ENCODE measurements at regions not wholly inside any gene's neighbourhood (a gene's known extent, or its start where the extent isn't known, plus 50 kb on each side); places are given as distances from the start of the nearest gene placed in this dataset.

DNA sequence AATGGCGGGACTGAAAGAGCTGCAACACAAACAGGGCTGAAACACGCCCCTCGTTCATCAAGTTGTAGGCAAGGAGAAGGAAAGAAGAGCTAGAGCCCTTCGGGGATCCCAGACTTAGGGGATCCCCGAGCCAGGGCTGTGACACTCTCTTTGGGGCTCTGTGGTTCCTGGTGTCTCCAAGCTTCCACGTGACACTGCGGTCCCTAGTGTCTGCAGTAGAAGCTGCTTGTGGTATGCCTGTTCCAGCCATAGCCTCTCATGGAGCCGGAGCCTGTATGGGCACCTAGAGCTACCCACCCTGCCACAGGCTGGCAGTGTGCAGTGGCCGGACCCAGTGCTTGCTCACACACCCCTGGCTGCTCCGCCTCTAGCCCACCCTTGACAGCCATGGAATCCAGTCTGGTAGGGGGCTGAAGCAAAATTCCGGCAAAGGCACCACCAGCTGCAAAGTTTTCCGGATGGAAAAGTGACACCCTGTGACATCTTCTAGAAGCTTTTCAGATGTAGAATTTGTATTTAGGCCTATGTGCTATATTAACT lies 1439.6 kb upstream of the ACO1 start:
- no peak for TF ChIP-seq CTCF (conservative IDR thresholded peaks at IDR 0.05; ENCODE audit: control insufficient read depth, insufficient read depth, low read depth, low read length)
- no peak overlapping the region for H3K4me3 ChIP-seq (ENCODE audit: control insufficient read depth, low read depth, low read length)
- DNase-seq (ENCODE audit: low read depth) = no peak

GRCh38 chr9:30964332-30964731 lies 1420.1 kb upstream of the ACO1 start:
- H3K4me3 ChIP-seq (ENCODE audit: control insufficient read depth, low read depth, low read length) = no peak overlapping the region
- no peak for DNase-seq (ENCODE audit: low read depth)
- TF ChIP-seq CTCF (conservative IDR thresholded peaks at IDR 0.05; ENCODE audit: control insufficient read depth, insufficient read depth, low read depth, low read length) = no peak

GRCh38 chr9:30967476-30967875 lies 1417.0 kb upstream of the ACO1 start:
- DNase-seq (ENCODE audit: low read depth) = no peak
- no peak for TF ChIP-seq CTCF (conservative IDR thresholded peaks at IDR 0.05; ENCODE audit: control insufficient read depth, insufficient read depth, low read depth, low read length)
- H3K4me3 ChIP-seq (ENCODE audit: control insufficient read depth, low read depth, low read length) = no peak overlapping the region

GRCh38 chr9:30970186-30970585 lies 1414.3 kb upstream of the ACO1 start:
- DNase-seq (ENCODE audit: low read depth) = no peak
- no peak for TF ChIP-seq CTCF (conservative IDR thresholded peaks at IDR 0.05; ENCODE audit: control insufficient read depth, insufficient read depth, low read depth, low read length)
- H3K4me3 ChIP-seq (ENCODE audit: control insufficient read depth, low read depth, low read length) = no peak overlapping the region

GRCh38 chr9:30970812-30971211 lies 1413.6 kb upstream of the ACO1 start:
- no peak for TF ChIP-seq CTCF (conservative IDR thresholded peaks at IDR 0.05; ENCODE audit: control insufficient read depth, insufficient read depth, low read depth, low read length)
- DNase-seq (ENCODE audit: low read depth) = no peak
- no peak overlapping the region for H3K4me3 ChIP-seq (ENCODE audit: control insufficient read depth, low read depth, low read length)

DNA sequence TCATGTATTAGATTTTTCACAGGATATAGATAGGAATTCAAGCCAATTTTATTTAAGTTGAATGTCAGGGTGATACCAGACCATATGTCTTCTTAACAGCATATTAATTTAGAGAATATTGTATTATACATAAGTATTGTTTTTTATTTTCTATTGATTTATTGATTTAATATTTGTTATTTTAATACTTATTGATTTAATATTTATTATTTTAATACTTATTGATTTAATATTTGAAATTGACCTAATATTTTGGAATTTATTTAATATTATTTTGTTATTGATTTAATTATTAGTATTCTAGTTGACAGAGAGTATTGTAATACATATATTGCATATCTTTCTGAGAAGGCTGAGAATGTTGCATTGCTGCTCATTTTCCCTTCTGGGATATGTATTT lies 1411.8 kb upstream of the ACO1 start:
- no peak for DNase-seq (ENCODE audit: low read depth)
- TF ChIP-seq CTCF (conservative IDR thresholded peaks at IDR 0.05; ENCODE audit: control insufficient read depth, insufficient read depth, low read depth, low read length) = no peak
- H3K4me3 ChIP-seq (ENCODE audit: control insufficient read depth, low read depth, low read length) = no peak overlapping the region

DNA sequence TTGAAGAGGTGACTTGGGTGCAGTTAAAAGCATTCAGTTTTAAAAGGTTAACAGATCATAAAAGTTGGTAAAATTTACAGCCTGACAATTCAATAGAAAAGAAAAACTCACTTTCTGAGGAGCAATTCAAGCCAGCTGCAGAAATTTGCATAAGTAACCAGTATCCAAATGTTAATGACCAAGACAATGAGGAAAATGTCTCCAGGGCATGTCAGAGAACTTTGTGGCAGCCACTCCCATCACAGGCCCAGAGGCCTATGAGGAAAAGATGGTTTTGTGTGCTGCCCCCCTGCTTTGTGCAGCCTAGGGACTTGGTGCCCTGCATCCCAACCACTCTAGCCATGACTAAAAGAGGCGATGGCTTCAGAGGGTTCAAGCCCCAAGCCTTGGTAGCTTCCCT lies 1406.5 kb upstream of the ACO1 start:
- no peak for TF ChIP-seq CTCF (conservative IDR thresholded peaks at IDR 0.05; ENCODE audit: control insufficient read depth, insufficient read depth, low read depth, low read length)
- DNase-seq (ENCODE audit: low read depth) = no peak
- H3K4me3 ChIP-seq (ENCODE audit: control insufficient read depth, low read depth, low read length) = no peak overlapping the region
